Heart left ventricle (tissue), 16 donors: ENCODE measurements at regions not wholly inside any gene's neighbourhood (a gene's known extent, or its start where the extent isn't known, plus 50 kb on each side); places are given as distances from the start of the nearest gene placed in this dataset.

Source experiments
- ATAC-seq, 4 donors: fragments of 200-7000 bp; cut with Tn5 transposase; one replicate each; pipeline ENCODE4 v1.9.1; 2020 to 2022; ENCODE audit warnings: moderate library complexity in 4 of 4, mild to moderate bottlenecking in 3 of 4, moderate number of reproducible peaks in 1 of 4
- DNase-seq, 5 donors: peaks; one replicate each; pipeline ENCODE4 v3.0.0-alpha.2; 2020
- H3K27ac ChIP-seq, 12 donors: fragments of 200-600 bp; sonication (generic) in 4 of 12; one replicate each; pipeline versions ENCODE4 v1.5.0 to v1.8.0; 2016 to 2022; ENCODE audit warnings: mild to moderate bottlenecking in 2 of 12
- H3K27me3 ChIP-seq, 9 donors: fragments of 200-600 bp; sonication (generic) in 2 of 9; one replicate each; pipeline versions ENCODE4 v1.5.1 to v1.8.0; 2016 to 2022; ENCODE audit warnings: mild to moderate bottlenecking in 3 of 9
- H3K36me3 ChIP-seq, 9 donors: fragments of 200-600 bp; sonication (generic) in 2 of 9; one replicate each; pipeline versions ENCODE4 v1.5.0 to v1.8.0; 2018 to 2022; ENCODE audit warnings: mild to moderate bottlenecking in 2 of 9
- H3K4me1 ChIP-seq, 12 donors: fragments of 200-600 bp; sonication (generic) in 4 of 12; one replicate each; pipeline versions ENCODE4 v1.5.0 to v1.8.0; 2016 to 2022; ENCODE audit warnings: mild to moderate bottlenecking in 3 of 12
- H3K4me3 ChIP-seq, 12 donors: fragments of 200-600 bp; sonication (generic) in 4 of 12; one replicate each; pipeline versions ENCODE4 v1.5.0 to v1.8.0; 2017 to 2022; ENCODE audit warnings: mild to moderate bottlenecking in 9 of 12, moderate library complexity in 4 of 12
- H3K9me3 ChIP-seq, 12 donors: fragments of 200-600 bp; sonication (generic) in 4 of 12; one replicate each; pipeline versions ENCODE4 v1.5.0 to v1.8.0; 2016 to 2022; ENCODE audit warnings: mild to moderate bottlenecking in 1 of 12
- POLR2A ChIP-seq, 2 donors: fragments of 450-650 bp; IDR thresholded peaks; one replicate each; pipeline ENCODE4 v1.6.1; 2017; ENCODE audit warnings: antibody characterized with exemption in 2 of 2, mild to moderate bottlenecking in 2 of 2, moderate library complexity in 2 of 2
- WGBS, 4 donors: extraction: QIAGEN DNeasy Blood & Tissue Kit in 2 of 4; methylation state at CpG; one replicate each; pipeline versions ENCODE4 v1.1.5 to v1.1.7; 2013 to 2018; 5-methylcytosine and 5-hydroxymethylcytosine counted together
- intact Hi-C, 10 donors: fragments of 100-400 bp; cut with DNase I; formaldehyde crosslinking; loops; one replicate each; pipeline versions ENCODE4 v1.11.1 to v1.14.2; 2022
- TF ChIP-seq, protein P1 (sequence below), 12 donors: fragments of 200-600 bp; sonication (generic) in 4 of 12; IDR thresholded peaks; one replicate each; pipeline versions ENCODE4 v1.5.0 to v1.8.0; 2018 to 2022; ENCODE audit warnings: antibody characterized with exemption in 12 of 12, mild to moderate bottlenecking in 5 of 12
- donor health status: ischemic (EF 13 %, LVEDD 7.1; RV severe dilation, severe dysfunction).
- donor health status: healthy with polysubstance abuse.
- donor health status: DM: no; HTN: yes; CAD: no.
- donor health status: DM: no; HTN: no; CAD: no.
- donor health status: ischemic (EF 25% LVEDD 6.9; RV normal size, moderate dysfunction).
- donor health status: ischemic (EF 25% LVEDD 5.7; RV mildly dilated, moderate dysfunction).
- donor health status: healthy.
- donor health status: DM: yes; HTN: yes; CAD: no.
- donor health status: ischemic (EF 35%, LVEDD 5.7; RV mildly dilated, moderate dysfunction).
- donor health status: nonischemic (EF 11% LVEDD 7.7; RV severe dilation, severe dysfunction).
- donor health status: DM: yes; HTN: yes; CAD: no.
- donor health status: PGD.
- donor health status: ischemic (EF 29% LVEDD 5.4; RV normal size, mild dysfunction).
- donor health status: nonischemic (EF 23%, LVEDD 6.1; RV moderate dilation, normal function).

DNA sequence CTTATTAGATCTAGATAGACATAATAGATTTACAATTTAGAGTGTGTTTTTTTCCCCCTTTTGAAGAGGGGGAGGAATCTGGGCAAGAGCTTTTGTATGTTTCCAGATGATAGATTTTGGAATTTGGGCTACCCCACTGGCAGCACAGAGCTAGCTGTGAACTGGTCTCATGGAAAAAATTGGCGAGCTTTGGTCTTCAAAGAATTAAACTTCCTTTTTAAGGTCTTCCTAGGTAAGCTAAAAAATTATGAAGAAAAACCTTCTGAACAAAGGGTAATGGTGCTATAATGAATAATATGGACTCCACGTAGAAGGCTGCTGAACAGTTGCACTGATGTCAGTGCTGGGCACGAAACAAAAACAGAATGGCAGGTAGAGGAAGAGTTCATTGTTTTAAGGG, 109.3 kb downstream of the ZIC5 start:
- Histone ChIP-seq H3K4me1 (no peaks in the 10 kb centered on the region), H3K9me3 (no peaks in the 10 kb centered on the region), H3K4me3 (no peak overlapping the region), H3K36me3 (peaks cover 0 to 3% (median 0%) of the 10 kb centered on the region in 9 donors), H3K27me3 (no peaks in the 10 kb centered on the region), H3K27ac (no peak overlapping the region)
- DNase-seq (no peak), ATAC-seq (no peak)
- intact Hi-C loops = no loop called here
- 89 to 93% (median 91%) methylated on average over 3 of the region's 3 CpGs for WGBS, 4 donors
- TF ChIP-seq, protein P1, sequence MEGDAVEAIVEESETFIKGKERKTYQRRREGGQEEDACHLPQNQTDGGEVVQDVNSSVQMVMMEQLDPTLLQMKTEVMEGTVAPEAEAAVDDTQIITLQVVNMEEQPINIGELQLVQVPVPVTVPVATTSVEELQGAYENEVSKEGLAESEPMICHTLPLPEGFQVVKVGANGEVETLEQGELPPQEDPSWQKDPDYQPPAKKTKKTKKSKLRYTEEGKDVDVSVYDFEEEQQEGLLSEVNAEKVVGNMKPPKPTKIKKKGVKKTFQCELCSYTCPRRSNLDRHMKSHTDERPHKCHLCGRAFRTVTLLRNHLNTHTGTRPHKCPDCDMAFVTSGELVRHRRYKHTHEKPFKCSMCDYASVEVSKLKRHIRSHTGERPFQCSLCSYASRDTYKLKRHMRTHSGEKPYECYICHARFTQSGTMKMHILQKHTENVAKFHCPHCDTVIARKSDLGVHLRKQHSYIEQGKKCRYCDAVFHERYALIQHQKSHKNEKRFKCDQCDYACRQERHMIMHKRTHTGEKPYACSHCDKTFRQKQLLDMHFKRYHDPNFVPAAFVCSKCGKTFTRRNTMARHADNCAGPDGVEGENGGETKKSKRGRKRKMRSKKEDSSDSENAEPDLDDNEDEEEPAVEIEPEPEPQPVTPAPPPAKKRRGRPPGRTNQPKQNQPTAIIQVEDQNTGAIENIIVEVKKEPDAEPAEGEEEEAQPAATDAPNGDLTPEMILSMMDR (IDR thresholded peaks at IDR 0.05) = no peak
- TF ChIP-seq POLR2A (IDR thresholded peaks at IDR 0.05) = no peak

DNA sequence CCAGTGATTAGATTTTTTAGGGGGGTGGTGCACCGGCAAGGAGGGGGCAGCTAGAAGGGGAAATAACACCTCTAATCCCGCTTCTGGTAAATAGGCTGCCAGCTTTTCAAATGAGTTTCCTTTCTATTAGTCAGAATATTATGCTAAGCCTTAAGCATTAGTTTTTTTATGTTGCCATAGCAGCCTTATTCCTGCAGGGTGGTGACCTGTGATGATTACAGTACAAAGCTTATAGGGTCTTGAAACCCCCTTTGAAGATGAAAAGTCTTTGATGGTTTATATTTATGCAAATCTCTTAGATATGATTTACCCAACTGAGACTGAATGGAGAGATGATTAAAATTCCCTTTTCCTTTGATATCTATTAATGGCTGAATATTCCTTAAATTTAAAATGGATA, 109.8 kb downstream of the ZIC5 start:
- no peak overlapping the region for H3K4me3 ChIP-seq
- TF ChIP-seq, protein P1 (IDR thresholded peaks at IDR 0.05) = no peak
- no peak for TF ChIP-seq POLR2A (IDR thresholded peaks at IDR 0.05)
- no peaks in the 10 kb centered on the region for H3K9me3 ChIP-seq
- no peak overlapping the region for H3K27ac ChIP-seq
- ATAC-seq = no peak
- DNase-seq = no peak
- intact Hi-C loops = no loop called here
- H3K36me3 ChIP-seq = peaks cover 0 to 3% (median 0%) of the 10 kb centered on the region in 9 donors
- H3K27me3 ChIP-seq = no peaks in the 10 kb centered on the region
- H3K4me1 ChIP-seq = no peaks in the 10 kb centered on the region
- WGBS, 4 donors = 58 to 73% (median 70%) methylated on average over 2 of the region's 2 CpGs

DNA sequence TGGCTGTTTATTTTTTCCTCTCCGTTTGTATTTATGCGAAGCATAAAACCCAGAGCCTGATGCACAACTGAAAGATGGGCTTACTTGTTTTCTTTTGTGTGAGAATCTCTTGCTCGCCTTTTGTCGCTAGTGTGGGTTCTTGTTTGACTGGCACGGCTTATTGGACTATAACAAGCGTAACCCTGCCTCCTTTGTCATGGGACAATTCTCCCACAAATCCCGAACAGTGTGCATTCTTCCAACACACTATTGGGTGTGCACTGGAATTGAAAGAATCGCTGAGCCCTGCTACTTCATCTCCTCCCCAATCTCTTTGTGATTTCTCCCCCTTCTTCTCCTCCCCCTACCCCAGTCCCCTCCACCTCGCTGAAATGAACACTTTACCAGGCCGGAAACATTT, 110.8 kb downstream of the ZIC5 start:
- Histone ChIP-seq H3K27me3 (no peaks in the 10 kb centered on the region), H3K4me3 (no peak overlapping the region), H3K9me3 (no peaks in the 10 kb centered on the region), H3K4me1 (peaks cover 0 to 5% (median 0%) of the 10 kb centered on the region in 12 donors), H3K36me3 (peaks cover 0 to 3% (median 0%) of the 10 kb centered on the region in 9 donors), H3K27ac (no peak overlapping the region)
- WGBS, 4 donors = 87 to 89% (median 88%) methylated on average over 10 of the region's 10 CpGs
- no peak for DNase-seq
- no peak for ATAC-seq
- intact Hi-C loops = no loop called here
- TF ChIP-seq, protein P1 (IDR thresholded peaks at IDR 0.05) = no peak
- TF ChIP-seq POLR2A (IDR thresholded peaks at IDR 0.05) = no peak

DNA sequence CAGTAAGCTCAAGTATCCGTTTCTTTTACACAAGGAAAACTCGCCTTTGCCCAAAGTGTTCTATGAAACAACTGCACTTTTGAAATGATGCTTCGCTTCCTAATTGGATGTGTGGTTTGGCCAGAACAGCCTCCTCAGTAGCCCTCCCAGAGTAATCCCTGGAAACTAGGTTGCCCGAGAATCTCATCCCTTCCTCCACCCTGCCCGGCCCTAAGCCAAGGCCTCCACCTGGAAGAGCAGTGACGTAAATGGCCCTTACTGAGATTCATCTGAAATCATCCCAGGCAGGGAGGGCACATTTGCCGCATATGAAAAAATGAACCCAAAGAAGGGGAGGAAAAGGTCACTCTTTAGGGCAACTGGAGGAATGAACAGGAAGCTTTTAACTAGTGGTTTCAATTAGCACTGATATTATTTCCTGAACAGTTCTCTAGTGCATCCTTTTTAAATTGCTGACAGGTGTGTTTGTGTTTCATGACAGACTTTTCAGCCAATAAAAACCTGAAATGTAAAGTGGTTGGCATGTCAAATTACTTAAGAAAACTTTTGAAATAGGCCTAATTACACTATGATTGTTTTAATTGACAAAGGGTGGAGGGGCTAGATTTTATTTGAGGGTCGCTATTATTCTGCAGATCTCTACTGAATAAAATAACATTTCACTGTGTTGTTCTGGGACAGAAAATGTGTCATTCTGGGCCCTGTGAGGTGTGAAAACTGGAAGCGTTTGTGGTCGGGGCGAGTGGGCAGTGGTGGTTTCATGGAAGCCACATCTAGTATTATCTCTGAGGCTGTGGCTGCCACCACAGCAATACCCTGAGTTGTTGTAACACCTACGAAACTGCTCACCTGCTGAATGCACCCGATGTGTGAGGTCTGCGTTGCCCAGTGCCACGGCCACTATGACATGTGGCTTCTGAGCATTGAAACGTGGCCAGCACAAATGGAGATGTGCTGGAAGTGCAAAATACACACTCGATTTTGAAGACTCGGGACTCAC, 112.1 kb downstream of the ZIC5 start:
- ATAC-seq (no peak), DNase-seq (no peak)
- TF ChIP-seq, protein P1 (IDR thresholded peaks at IDR 0.05) = no peak
- no peak for TF ChIP-seq POLR2A (IDR thresholded peaks at IDR 0.05)
- intact Hi-C loops = no loop called here
- Histone ChIP-seq H3K4me3 (no peak overlapping the region), H3K9me3 (no peaks in the 10 kb centered on the region), H3K27ac (no peak overlapping the region), H3K27me3 (no peaks in the 10 kb centered on the region), H3K36me3 (no peaks in the 10 kb centered on the region), H3K4me1 (peaks cover 0 to 5% (median 0%) of the 10 kb centered on the region in 12 donors)
- 89 to 92% (median 91%) methylated on average over 18 of the region's 18 CpGs for WGBS, 4 donors
